GM23338 (cell line): ENCODE measurements at regions not wholly inside any gene's neighbourhood (a gene's known extent, or its start where the extent isn't known, plus 50 kb on each side); places are given as distances from the start of the nearest gene placed in this dataset.

Experiments used
- EZH2phosphoT487 ChIP-seq: fragments of 200-600 bp; sonication (generic); IDR thresholded peaks from one replicate; pipeline ENCODE4 v1.8.1; 2018; ENCODE audit warnings: antibody characterized with exemption; ENCODE audit not compliant: unreplicated experiment
- JUNB ChIP-seq: IDR thresholded peaks from one replicate; pipeline ENCODE4 v1.6.1; 2016; ENCODE audit warnings: antibody characterized with exemption; ENCODE audit not compliant: unreplicated experiment
- NANOG ChIP-seq: IDR thresholded peaks from 2 replicates; pipeline ENCODE4 v1.6.1; 2016; ENCODE audit warnings: antibody characterized with exemption, borderline replicate concordance
- POLR2AphosphoS5 ChIP-seq: IDR thresholded peaks from 2 replicates; pipeline ENCODE4 v1.6.1; 2016; ENCODE audit warnings: antibody characterized with exemption, low read depth
- STAT1 ChIP-seq: IDR thresholded peaks from one replicate; pipeline ENCODE4 v1.6.1; 2016; ENCODE audit warnings: antibody characterized with exemption; ENCODE audit not compliant: unreplicated experiment
- ZNF114 ChIP-seq: fragments of 250-450 bp; sonication (Bioruptor Pico); IDR thresholded peaks from 2 replicates; pipeline ENCODE4 v1.5.0; 2020; ENCODE audit warnings: mild to moderate bottlenecking, moderate library complexity
- ZNF331 ChIP-seq: fragments of 250-450 bp; sonication (Bioruptor Pico); IDR thresholded peaks from 2 replicates; pipeline ENCODE4 v1.5.0; 2020; ENCODE audit warnings: low read depth, mild to moderate bottlenecking, moderate library complexity
- TF ChIP-seq, protein P1 (sequence below): fragments of 250-450 bp; sonication (Bioruptor Pico); IDR thresholded peaks from 2 replicates; pipeline ENCODE4 v1.5.0; 2020; ENCODE audit warnings: mild to moderate bottlenecking, moderate library complexity
- TF ChIP-seq, protein P2 (sequence below), 2 experiments: fragments of 200-600 bp in 1 of 2; sonication (generic) in 1 of 2; conservative IDR thresholded peaks; 2 replicates each; pipeline versions ENCODE4 v1.5.1 to v1.6.1; 2016 to 2017; ENCODE audit warnings: antibody characterized with exemption in 2 of 2, low read depth in 2 of 2, mild to moderate bottlenecking in 2 of 2, moderate library complexity in 1 of 2
- TF ChIP-seq, protein P3 (sequence below): IDR thresholded peaks from 2 replicates; pipeline ENCODE4 v1.6.1; 2016; ENCODE audit warnings: antibody characterized with exemption
- TF ChIP-seq, protein P4 (sequence below): IDR thresholded peaks from one replicate; pipeline ENCODE4 v1.6.1; 2018; ENCODE audit warnings: antibody characterized with exemption; ENCODE audit not compliant: unreplicated experiment

DNA sequence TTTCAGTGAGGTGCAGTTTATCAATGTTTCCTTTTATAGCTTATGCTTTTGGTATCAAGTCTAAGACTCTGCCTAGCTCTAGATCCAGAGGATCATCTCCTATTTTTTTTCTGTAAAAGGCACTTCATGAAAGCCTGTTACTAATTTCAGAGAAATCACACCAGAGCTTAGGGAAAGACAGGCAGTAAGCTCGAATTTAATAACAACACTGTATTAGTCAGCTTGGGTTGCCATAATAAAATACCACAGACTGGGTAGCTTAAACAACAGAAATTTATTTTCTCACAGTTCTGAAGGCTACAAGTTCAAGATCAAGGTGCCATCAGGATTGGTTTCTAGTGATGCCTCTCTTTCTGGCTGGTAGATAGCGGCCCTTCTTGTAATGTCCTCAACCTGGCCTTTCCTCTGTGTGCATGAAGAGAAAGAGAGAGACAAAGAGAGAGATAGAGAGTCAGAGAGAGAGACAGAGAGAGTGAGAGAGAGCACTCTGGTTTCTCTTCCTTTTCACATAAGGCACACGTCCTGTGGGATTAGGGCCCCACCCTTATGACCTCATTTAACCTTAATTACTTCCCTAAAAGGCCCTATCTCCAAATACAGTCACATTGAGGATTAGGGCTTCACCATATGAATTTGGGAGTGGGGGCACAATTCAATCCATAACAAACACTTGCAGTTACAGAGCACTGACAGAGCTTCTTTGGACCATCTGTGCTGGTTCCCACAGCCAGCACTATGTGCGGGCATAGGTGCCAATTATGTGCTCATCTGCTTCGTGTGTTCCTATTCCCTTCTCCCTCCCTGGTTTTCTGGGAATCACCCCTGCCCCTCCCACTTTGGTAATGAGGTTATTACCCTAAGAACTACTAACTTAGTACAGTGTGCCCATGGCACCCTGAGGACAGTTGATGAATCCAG is 114.8 kb upstream of the MED14 start (continued):
- TF ChIP-seq, protein P1, sequence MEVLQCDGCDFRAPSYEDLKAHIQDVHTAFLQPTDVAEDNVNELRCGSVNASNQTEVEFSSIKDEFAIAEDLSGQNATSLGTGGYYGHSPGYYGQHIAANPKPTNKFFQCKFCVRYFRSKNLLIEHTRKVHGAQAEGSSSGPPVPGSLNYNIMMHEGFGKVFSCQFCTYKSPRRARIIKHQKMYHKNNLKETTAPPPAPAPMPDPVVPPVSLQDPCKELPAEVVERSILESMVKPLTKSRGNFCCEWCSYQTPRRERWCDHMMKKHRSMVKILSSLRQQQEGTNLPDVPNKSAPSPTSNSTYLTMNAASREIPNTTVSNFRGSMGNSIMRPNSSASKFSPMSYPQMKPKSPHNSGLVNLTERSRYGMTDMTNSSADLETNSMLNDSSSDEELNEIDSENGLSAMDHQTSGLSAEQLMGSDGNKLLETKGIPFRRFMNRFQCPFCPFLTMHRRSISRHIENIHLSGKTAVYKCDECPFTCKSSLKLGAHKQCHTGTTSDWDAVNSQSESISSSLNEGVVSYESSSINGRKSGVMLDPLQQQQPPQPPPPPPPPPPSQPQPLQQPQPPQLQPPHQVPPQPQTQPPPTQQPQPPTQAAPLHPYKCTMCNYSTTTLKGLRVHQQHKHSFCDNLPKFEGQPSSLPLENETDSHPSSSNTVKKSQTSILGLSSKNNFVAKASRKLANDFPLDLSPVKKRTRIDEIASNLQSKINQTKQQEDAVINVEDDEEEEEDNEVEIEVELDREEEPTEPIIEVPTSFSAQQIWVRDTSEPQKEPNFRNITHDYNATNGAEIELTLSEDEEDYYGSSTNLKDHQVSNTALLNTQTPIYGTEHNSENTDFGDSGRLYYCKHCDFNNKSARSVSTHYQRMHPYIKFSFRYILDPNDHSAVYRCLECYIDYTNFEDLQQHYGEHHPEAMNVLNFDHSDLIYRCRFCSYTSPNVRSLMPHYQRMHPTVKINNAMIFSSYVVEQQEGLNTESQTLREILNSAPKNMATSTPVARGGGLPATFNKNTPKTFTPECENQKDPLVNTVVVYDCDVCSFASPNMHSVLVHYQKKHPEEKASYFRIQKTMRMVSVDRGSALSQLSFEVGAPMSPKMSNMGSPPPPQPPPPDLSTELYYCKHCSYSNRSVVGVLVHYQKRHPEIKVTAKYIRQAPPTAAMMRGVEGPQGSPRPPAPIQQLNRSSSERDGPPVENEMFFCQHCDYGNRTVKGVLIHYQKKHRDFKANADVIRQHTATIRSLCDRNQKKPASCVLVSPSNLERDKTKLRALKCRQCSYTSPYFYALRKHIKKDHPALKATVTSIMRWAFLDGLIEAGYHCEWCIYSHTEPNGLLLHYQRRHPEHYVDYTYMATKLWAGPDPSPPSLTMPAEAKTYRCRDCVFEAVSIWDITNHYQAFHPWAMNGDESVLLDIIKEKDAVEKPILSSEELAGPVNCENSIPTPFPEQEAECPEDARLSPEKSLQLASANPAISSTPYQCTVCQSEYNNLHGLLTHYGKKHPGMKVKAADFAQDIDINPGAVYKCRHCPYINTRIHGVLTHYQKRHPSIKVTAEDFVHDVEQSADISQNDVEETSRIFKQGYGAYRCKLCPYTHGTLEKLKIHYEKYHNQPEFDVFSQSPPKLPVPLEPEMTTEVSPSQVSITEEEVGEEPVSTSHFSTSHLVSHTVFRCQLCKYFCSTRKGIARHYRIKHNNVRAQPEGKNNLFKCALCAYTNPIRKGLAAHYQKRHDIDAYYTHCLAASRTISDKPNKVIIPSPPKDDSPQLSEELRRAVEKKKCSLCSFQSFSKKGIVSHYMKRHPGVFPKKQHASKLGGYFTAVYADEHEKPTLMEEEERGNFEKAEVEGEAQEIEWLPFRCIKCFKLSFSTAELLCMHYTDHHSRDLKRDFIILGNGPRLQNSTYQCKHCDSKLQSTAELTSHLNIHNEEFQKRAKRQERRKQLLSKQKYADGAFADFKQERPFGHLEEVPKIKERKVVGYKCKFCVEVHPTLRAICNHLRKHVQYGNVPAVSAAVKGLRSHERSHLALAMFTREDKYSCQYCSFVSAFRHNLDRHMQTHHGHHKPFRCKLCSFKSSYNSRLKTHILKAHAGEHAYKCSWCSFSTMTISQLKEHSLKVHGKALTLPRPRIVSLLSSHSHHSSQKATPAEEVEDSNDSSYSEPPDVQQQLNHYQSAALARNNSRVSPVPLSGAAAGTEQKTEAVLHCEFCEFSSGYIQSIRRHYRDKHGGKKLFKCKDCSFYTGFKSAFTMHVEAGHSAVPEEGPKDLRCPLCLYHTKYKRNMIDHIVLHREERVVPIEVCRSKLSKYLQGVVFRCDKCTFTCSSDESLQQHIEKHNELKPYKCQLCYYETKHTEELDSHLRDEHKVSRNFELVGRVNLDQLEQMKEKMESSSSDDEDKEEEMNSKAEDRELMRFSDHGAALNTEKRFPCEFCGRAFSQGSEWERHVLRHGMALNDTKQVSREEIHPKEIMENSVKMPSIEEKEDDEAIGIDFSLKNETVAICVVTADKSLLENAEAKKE (CRISPR knock-in tag) = no peak
- TF ChIP-seq ZNF331 (CRISPR knock-in tag) (no peak), POLR2AphosphoS5 (no peak), NANOG (no peak), JUNB (no peak), ZNF114 (CRISPR knock-in tag) (no peak), EZH2phosphoT487 (no peak), STAT1 (no peak)
- TF ChIP-seq, protein P2, sequence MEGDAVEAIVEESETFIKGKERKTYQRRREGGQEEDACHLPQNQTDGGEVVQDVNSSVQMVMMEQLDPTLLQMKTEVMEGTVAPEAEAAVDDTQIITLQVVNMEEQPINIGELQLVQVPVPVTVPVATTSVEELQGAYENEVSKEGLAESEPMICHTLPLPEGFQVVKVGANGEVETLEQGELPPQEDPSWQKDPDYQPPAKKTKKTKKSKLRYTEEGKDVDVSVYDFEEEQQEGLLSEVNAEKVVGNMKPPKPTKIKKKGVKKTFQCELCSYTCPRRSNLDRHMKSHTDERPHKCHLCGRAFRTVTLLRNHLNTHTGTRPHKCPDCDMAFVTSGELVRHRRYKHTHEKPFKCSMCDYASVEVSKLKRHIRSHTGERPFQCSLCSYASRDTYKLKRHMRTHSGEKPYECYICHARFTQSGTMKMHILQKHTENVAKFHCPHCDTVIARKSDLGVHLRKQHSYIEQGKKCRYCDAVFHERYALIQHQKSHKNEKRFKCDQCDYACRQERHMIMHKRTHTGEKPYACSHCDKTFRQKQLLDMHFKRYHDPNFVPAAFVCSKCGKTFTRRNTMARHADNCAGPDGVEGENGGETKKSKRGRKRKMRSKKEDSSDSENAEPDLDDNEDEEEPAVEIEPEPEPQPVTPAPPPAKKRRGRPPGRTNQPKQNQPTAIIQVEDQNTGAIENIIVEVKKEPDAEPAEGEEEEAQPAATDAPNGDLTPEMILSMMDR (conservative IDR thresholded peaks at IDR 0.05; ENCODE audit: low read depth in 2 of 2) = no peak
- TF ChIP-seq, protein P3, sequence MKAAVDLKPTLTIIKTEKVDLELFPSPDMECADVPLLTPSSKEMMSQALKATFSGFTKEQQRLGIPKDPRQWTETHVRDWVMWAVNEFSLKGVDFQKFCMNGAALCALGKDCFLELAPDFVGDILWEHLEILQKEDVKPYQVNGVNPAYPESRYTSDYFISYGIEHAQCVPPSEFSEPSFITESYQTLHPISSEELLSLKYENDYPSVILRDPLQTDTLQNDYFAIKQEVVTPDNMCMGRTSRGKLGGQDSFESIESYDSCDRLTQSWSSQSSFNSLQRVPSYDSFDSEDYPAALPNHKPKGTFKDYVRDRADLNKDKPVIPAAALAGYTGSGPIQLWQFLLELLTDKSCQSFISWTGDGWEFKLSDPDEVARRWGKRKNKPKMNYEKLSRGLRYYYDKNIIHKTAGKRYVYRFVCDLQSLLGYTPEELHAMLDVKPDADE = no peak
- TF ChIP-seq, protein P4, sequence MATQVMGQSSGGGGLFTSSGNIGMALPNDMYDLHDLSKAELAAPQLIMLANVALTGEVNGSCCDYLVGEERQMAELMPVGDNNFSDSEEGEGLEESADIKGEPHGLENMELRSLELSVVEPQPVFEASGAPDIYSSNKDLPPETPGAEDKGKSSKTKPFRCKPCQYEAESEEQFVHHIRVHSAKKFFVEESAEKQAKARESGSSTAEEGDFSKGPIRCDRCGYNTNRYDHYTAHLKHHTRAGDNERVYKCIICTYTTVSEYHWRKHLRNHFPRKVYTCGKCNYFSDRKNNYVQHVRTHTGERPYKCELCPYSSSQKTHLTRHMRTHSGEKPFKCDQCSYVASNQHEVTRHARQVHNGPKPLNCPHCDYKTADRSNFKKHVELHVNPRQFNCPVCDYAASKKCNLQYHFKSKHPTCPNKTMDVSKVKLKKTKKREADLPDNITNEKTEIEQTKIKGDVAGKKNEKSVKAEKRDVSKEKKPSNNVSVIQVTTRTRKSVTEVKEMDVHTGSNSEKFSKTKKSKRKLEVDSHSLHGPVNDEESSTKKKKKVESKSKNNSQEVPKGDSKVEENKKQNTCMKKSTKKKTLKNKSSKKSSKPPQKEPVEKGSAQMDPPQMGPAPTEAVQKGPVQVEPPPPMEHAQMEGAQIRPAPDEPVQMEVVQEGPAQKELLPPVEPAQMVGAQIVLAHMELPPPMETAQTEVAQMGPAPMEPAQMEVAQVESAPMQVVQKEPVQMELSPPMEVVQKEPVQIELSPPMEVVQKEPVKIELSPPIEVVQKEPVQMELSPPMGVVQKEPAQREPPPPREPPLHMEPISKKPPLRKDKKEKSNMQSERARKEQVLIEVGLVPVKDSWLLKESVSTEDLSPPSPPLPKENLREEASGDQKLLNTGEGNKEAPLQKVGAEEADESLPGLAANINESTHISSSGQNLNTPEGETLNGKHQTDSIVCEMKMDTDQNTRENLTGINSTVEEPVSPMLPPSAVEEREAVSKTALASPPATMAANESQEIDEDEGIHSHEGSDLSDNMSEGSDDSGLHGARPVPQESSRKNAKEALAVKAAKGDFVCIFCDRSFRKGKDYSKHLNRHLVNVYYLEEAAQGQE = no peak
